ENCODE measurements at regions not wholly inside any gene's neighbourhood (a gene's known extent, or its start where the extent isn't known, plus 50 kb on each side); places are given as distances from the start of the nearest gene placed in this dataset.

DNA sequence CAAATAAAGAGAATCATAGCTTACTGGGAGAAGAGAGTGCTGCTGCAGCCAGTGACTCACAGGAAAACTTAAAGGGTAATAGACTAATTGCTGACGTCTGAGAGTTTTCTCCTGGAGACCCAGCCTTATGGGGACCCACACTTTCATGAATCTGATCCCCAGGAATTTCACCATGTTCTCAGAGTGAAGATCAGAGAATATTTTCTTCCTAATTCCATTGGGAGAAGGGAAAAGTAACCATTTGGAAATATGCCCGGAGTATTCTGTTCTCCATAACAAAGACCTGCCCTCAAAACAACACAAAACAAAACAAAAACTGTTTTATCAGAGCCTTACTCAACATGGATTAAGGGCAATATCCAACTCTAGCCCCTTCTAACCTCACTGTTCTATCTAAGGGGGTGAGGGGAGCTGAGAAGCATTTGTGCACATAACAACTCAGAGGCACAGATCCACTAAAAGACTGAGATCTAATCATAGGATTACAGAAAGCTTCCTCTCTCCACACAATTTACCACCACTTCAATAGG is 168.2 kb upstream of the SSTR4 start:
- DNase-seq (ENCODE audit: low read depth): no peak
- TF ChIP-seq, protein P1, sequence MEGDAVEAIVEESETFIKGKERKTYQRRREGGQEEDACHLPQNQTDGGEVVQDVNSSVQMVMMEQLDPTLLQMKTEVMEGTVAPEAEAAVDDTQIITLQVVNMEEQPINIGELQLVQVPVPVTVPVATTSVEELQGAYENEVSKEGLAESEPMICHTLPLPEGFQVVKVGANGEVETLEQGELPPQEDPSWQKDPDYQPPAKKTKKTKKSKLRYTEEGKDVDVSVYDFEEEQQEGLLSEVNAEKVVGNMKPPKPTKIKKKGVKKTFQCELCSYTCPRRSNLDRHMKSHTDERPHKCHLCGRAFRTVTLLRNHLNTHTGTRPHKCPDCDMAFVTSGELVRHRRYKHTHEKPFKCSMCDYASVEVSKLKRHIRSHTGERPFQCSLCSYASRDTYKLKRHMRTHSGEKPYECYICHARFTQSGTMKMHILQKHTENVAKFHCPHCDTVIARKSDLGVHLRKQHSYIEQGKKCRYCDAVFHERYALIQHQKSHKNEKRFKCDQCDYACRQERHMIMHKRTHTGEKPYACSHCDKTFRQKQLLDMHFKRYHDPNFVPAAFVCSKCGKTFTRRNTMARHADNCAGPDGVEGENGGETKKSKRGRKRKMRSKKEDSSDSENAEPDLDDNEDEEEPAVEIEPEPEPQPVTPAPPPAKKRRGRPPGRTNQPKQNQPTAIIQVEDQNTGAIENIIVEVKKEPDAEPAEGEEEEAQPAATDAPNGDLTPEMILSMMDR (conservative IDR thresholded peaks at IDR 0.05; ENCODE audit: low read depth, low read length): no peak
- no peak overlapping the region for H3K4me3 ChIP-seq (ENCODE audit: low read depth, low read length)

DNA sequence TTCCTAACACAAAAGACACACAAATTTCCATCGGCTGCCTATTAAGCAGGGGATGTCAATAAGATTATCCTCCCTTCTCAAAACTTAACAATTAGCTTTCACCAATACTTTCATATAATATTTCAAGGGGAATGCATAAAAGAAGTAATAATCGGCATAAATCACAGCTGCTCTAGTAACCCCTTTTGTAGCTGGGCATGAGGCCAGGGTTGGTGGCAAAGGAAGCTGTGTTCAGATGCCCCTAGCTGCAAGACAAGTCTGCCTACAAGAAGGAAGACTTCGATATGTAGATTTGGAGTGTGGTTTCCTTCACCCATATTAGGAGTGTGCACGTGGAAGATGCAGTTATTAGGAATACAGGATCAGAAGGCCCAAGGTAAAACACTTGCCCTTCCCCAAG is 156.9 kb upstream of the SSTR4 start:
- H3K4me3 ChIP-seq (ENCODE audit: low read depth, low read length): no peak overlapping the region
- TF ChIP-seq, protein P1 (conservative IDR thresholded peaks at IDR 0.05; ENCODE audit: low read depth, low read length): no peak
- no peak for DNase-seq (ENCODE audit: low read depth)

GRCh38 chr20:22880277-22880676 is 154.8 kb upstream of the SSTR4 start:
- no peak for DNase-seq (ENCODE audit: low read depth)
- TF ChIP-seq, protein P1 (conservative IDR thresholded peaks at IDR 0.05; ENCODE audit: low read depth, low read length): no peak
- H3K4me3 ChIP-seq (ENCODE audit: low read depth, low read length): no peak overlapping the region

- DNase-seq (ENCODE audit: low read depth): no peak
- TF ChIP-seq, protein P1 (conservative IDR thresholded peaks at IDR 0.05; ENCODE audit: low read depth, low read length): no peak
Observed at GRCh38 chr20:22887796-22888195, 147.3 kb upstream of the SSTR4 start.

DNA sequence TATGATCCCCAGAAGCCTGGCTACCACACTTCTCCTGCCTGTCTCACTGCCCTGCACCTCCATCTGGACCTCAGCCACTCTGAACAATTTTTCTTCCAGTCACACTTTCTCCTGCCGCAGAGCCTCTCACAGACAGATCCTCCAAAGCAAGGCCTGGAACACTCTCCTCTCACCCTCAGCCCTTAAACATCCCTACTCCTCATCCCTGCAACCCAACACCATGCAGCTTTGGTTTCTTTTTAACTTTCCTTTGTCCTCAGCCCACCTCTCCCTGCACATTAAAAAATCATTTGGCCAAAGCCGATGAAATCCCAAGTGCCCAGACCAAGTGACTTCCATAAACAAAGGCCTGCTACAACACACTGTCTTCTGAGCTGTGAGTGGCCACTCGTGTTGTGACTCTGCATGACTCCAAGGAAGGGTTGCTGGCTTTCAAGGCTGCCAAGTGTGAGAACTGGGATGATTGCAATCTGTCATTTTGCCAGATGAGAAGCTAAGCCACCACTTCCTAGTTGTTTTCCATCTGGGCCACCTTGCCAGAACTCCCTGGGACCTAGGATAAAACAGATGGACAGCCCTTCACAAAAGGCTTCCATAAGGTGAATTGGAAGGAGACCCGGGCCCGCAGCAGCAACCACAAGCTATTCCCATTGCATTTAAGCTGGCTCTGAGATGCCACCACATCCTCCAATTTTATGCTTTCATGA is 144.4 kb upstream of the SSTR4 start:
- no peak overlapping the region for H3K4me3 ChIP-seq (ENCODE audit: low read depth, low read length)
- DNase-seq (ENCODE audit: low read depth): no peak
- TF ChIP-seq, protein P1 (conservative IDR thresholded peaks at IDR 0.05; ENCODE audit: low read depth, low read length): no peak

More at GRCh38 chr20:22887796-22888195, 147.3 kb upstream of the SSTR4 start:
- no peak overlapping the region for H3K4me3 ChIP-seq (ENCODE audit: low read depth, low read length)

GRCh38 chr20:22901164-22901563 is 133.9 kb upstream of the SSTR4 start:
- H3K4me3 ChIP-seq (ENCODE audit: low read depth, low read length): no peak overlapping the region
- no peak for DNase-seq (ENCODE audit: low read depth)
- TF ChIP-seq, protein P1 (conservative IDR thresholded peaks at IDR 0.05; ENCODE audit: low read depth, low read length): no peak

DNA sequence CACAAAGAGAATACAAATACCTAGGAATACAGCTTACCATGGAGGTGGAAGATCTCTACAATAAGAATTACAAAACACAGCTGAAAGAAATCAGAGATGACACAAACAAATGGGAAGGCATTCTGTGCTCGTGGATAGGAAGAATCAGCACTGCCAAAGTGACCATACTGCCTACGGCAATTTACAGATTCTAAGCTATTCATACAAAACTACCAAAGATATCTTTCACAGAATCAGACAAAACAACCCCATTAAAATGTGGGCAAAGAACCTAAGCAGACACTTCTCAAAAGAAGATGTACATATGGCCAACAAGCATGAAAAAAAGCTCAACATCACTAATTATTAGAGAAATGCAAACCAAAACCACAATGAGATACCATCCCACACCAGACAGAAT is 133.2 kb upstream of the SSTR4 start:
- no peak overlapping the region for H3K4me3 ChIP-seq (ENCODE audit: low read depth, low read length)
- TF ChIP-seq, protein P1 (conservative IDR thresholded peaks at IDR 0.05; ENCODE audit: low read depth, low read length): no peak
- DNase-seq (ENCODE audit: low read depth): no peak

All from epithelial cell of proximal tubule (primary cell).